DND-41 (cell line): ENCODE measurements at regions not wholly inside any gene's neighbourhood (a gene's known extent, or its start where the extent isn't known, plus 50 kb on each side); places are given as distances from the start of the nearest gene placed in this dataset.

Experiments
- ATAC-seq: fragments of 200-7000 bp; cut with Tn5 transposase; 3 replicates; pipeline ENCODE4 v1.9.1; 2021; ENCODE audit warnings: low read depth; ENCODE audit not compliant: insufficient read depth
- DNase-seq: peaks from one replicate; pipeline ENCODE4 v3.0.0-alpha.2; 2020
- H2AFZ ChIP-seq: 2 replicates; pipeline ENCODE4 v1.6.0; 2012; ENCODE audit warnings: low read depth, low read length
- H3K27ac ChIP-seq: 2 replicates; pipeline ENCODE4 v1.5.1; 2012; ENCODE audit warnings: low read length, inconsistent platforms
- H3K27me3 ChIP-seq: fragments of 200-600 bp; sonication (generic); 2 replicates; pipeline ENCODE4 v1.6.0; 2012; ENCODE audit warnings: low read length, mild to moderate bottlenecking, inconsistent platforms; ENCODE audit not compliant: insufficient read depth, poor library complexity
- H3K36me3 ChIP-seq: 2 replicates; pipeline ENCODE4 v1.5.1; 2012; ENCODE audit warnings: low read length, inconsistent platforms; ENCODE audit not compliant: insufficient read depth
- H3K4me1 ChIP-seq: 2 replicates; pipeline ENCODE4 v1.5.1; 2012; ENCODE audit warnings: mild to moderate bottlenecking, low read length; ENCODE audit not compliant: insufficient read depth
- H3K4me2 ChIP-seq: 2 replicates; pipeline ENCODE4 v1.6.0; 2012; ENCODE audit warnings: mild to moderate bottlenecking, moderate library complexity, low read length, inconsistent platforms; ENCODE audit not compliant: insufficient read depth
- H3K4me3 ChIP-seq, 2 experiments: fragments of 200-600 bp in 1 of 2; shearing (Covaris generic) in 1 of 2; 2 replicates each; pipeline ENCODE4 v1.5.1; 2012 to 2016; ENCODE audit warnings: inconsistent platforms in 2 of 2, low read length in 2 of 2, mild to moderate bottlenecking in 2 of 2, low read depth in 1 of 2, moderate library complexity in 1 of 2
- H3K79me2 ChIP-seq: 2 replicates; pipeline ENCODE4 v1.6.0; 2012; ENCODE audit warnings: low read length, inconsistent platforms; ENCODE audit not compliant: insufficient read depth
- H3K9ac ChIP-seq: 2 replicates; pipeline ENCODE4 v1.6.0; 2012; ENCODE audit warnings: low read depth, mild to moderate bottlenecking, inconsistent platforms, low read length, moderate library complexity
- H3K9me3 ChIP-seq: 2 replicates; pipeline ENCODE4 v1.5.1; 2012; ENCODE audit warnings: low read length, moderate library complexity, mild to moderate bottlenecking, inconsistent platforms; ENCODE audit not compliant: insufficient read depth, severe bottlenecking
- H4K20me1 ChIP-seq: 2 replicates; pipeline ENCODE4 v1.6.0; 2012; ENCODE audit warnings: low read length; ENCODE audit not compliant: insufficient read depth
- CTCF ChIP-seq: IDR thresholded peaks from 2 replicates; pipeline ENCODE4 v1.5.1; 2012; ENCODE audit warnings: borderline replicate concordance, low read length, moderate library complexity, mild to moderate bottlenecking; ENCODE audit not compliant: poor library complexity, severe bottlenecking; ENCODE audit errors: extremely low read depth
- EZH2 ChIP-seq: IDR thresholded peaks from 3 replicates; pipeline ENCODE4 v1.6.1; 2012; ENCODE audit warnings: borderline replicate concordance, low read depth, mild to moderate bottlenecking, moderate library complexity, low read length, inconsistent platforms; ENCODE audit not compliant: severe bottlenecking

- no peak for TF ChIP-seq CTCF
- TF ChIP-seq EZH2, result no peak
- no peak for ATAC-seq
- H3K4me3 ChIP-seq, result no peak overlapping the region
- no peaks in the 10 kb centered on the region; the same call in 1 of the 2 replicates for H4K20me1 ChIP-seq
- no peak overlapping the region for H3K9ac ChIP-seq
- H3K4me2 ChIP-seq, result no peak overlapping the region
- H3K79me2 ChIP-seq, result no peaks in the 10 kb centered on the region
- no peaks in the 10 kb centered on the region for H3K36me3 ChIP-seq
- H3K4me1 ChIP-seq, result no peaks in the 10 kb centered on the region
- H3K9me3 ChIP-seq, result no peaks in the 10 kb centered on the region
- peaks cover 53% of the 10 kb centered on the region for H3K27me3 ChIP-seq
- H3K27ac ChIP-seq, result no peak overlapping the region
- DNase-seq, result no peak
- no peak overlapping the region for H2AFZ ChIP-seq
Observed at GRCh38 chr16:50461400-50461760, 86.8 kb upstream of the NKD1 start.

- H3K36me3 ChIP-seq, result no peaks in the 10 kb centered on the region
- no peak overlapping the region for H3K9ac ChIP-seq
- H3K4me3 ChIP-seq, result no peak overlapping the region
- no peaks in the 10 kb centered on the region for H3K79me2 ChIP-seq
- TF ChIP-seq EZH2 (no peak), CTCF (no peak)
- H3K27me3 ChIP-seq, result peaks cover 51% of the 10 kb centered on the region
- ATAC-seq, result no peak
- H2AFZ ChIP-seq, result no peak overlapping the region
- DNase-seq, result no peak
- no peaks in the 10 kb centered on the region for H3K4me1 ChIP-seq
- H3K9me3 ChIP-seq, result no peaks in the 10 kb centered on the region
- H4K20me1 ChIP-seq, result no peaks in the 10 kb centered on the region; the same call in 1 of the 2 replicates
- no peak overlapping the region for H3K4me2 ChIP-seq
- no peak overlapping the region for H3K27ac ChIP-seq
Observed at GRCh38 chr16:50460538-50461399, 87.4 kb upstream of the NKD1 start.

- Histone ChIP-seq H3K27me3 (peaks cover 40% of the 10 kb centered on the region), H3K4me1 (no peaks in the 10 kb centered on the region), H3K4me2 (no peak overlapping the region), H4K20me1 (no peaks in the 10 kb centered on the region; the same call in 1 of the 2 replicates), H3K4me3 (no peak overlapping the region), H3K36me3 (no peaks in the 10 kb centered on the region), H3K27ac (no peak overlapping the region), H3K9me3 (no peaks in the 10 kb centered on the region), H3K9ac (no peak overlapping the region), H2AFZ (no peak overlapping the region), H3K79me2 (no peaks in the 10 kb centered on the region)
- DNase-seq (no peak), ATAC-seq (no peak)
- TF ChIP-seq EZH2, result no peak
- TF ChIP-seq CTCF, result no peak
Observed at GRCh38 chr16:50459496-50460080, 88.6 kb upstream of the NKD1 start.
